HS-27A (cell line): ENCODE measurements at regions not wholly inside any gene's neighbourhood (a gene's known extent, or its start where the extent isn't known, plus 50 kb on each side); places are given as distances from the start of the nearest gene placed in this dataset.

Experiments used
- DNase-seq: peaks from one replicate; pipeline ENCODE4 v3.0.0-alpha.2; 2012; ENCODE audit warnings: low read depth, missing footprints

GRCh38 chr17:79243603-79243990 is 169.0 kb downstream of the ENGASE start:
- no peak for DNase-seq

GRCh38 chr17:79242873-79243602 is 168.4 kb downstream of the ENGASE start:
- no peak for DNase-seq

- DNase-seq, result no peak
These were observed 167.8 kb downstream of the ENGASE start for GRCh38 chr17:79242393-79242792.

- DNase-seq, result no peak
These were observed 167.0 kb downstream of the ENGASE start for GRCh38 chr17:79241616-79242015.

- DNase-seq, result no peak
These were observed 164.6 kb downstream of the ENGASE start for GRCh38 chr17:79239205-79239604.

GRCh38 chr17:79237448-79238053 is 162.9 kb downstream of the ENGASE start:
- DNase-seq, result no peak

GRCh38 chr17:79235808-79236207 is 161.2 kb downstream of the ENGASE start:
- DNase-seq, result no peak

GRCh38 chr17:79233916-79234551 is 159.4 kb downstream of the ENGASE start:
- DNase-seq, result no peak

- DNase-seq, result no peak
These were observed 158.3 kb downstream of the ENGASE start for GRCh38 chr17:79232957-79233356.

- no peak for DNase-seq
These were observed 157.2 kb downstream of the ENGASE start for GRCh38 chr17:79231766-79232287.

- no peak for DNase-seq
These were observed 156.0 kb downstream of the ENGASE start for GRCh38 chr17:79230576-79230975.

GRCh38 chr17:79226037-79226436 is 151.4 kb downstream of the ENGASE start:
- no peak for DNase-seq

GRCh38 chr17:79224903-79225302 is 150.3 kb downstream of the ENGASE start:
- no peak for DNase-seq

GRCh38 chr17:79224476-79224875 is 149.9 kb downstream of the ENGASE start:
- no peak for DNase-seq

- no peak for DNase-seq
These were observed 149.3 kb downstream of the ENGASE start for GRCh38 chr17:79223953-79224352.

GRCh38 chr17:79223471-79223870 is 148.8 kb downstream of the ENGASE start:
- no peak for DNase-seq

- no peak for DNase-seq
These were observed 147.0 kb downstream of the ENGASE start for GRCh38 chr17:79221597-79221996.

GRCh38 chr17:79220713-79221291 is 146.2 kb downstream of the ENGASE start:
- DNase-seq, result no peak

GRCh38 chr17:79220201-79220712 is 145.6 kb downstream of the ENGASE start:
- no peak for DNase-seq

- no peak for DNase-seq
These were observed 144.7 kb downstream of the ENGASE start for GRCh38 chr17:79219208-79219935.

- no peak for DNase-seq
These were observed 144.2 kb downstream of the ENGASE start for GRCh38 chr17:79218825-79219200.
